DLD1 (cell line): ENCODE measurements at regions not wholly inside any gene's neighbourhood (a gene's known extent, or its start where the extent isn't known, plus 50 kb on each side); places are given as distances from the start of the nearest gene placed in this dataset.
"Not testable (repeated sequence)": the region's sequence is repeated elsewhere in the genome, so short reads cannot be mapped to it uniquely, and the experiment has no call there.

Source experiments
- in situ Hi-C: cut with HindIII; loops from 2 replicates; pipeline ENCODE4 v1.10.0; 2017; ENCODE audit warnings: low sequenced_read_pairs

DNA sequence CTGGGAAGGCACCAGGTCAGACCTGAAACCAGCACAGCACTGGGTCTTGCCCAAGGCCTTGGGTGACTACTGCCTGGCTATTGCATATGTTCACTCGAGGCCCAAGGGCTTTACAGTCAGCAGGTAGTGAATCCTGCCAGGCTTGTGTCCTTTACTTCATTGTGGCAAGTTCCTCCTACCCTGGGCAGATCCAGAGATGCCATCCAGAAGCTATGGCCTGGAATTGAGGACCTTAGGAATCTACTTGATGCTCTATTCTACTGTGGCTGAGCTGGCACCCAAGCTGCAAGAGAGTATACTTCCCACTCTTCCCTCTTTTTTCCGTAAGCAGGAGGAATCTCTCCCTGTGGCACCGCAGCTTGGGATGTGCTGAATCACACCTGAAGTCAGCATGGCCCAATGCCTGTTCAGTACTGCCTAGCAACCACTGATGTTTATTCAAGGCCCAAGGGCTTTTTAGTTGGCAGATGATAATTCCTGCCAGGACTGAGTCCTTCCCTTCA lies 246.7 kb upstream of the CTBP2 start:
- in situ Hi-C loops = no loop called here

DNA sequence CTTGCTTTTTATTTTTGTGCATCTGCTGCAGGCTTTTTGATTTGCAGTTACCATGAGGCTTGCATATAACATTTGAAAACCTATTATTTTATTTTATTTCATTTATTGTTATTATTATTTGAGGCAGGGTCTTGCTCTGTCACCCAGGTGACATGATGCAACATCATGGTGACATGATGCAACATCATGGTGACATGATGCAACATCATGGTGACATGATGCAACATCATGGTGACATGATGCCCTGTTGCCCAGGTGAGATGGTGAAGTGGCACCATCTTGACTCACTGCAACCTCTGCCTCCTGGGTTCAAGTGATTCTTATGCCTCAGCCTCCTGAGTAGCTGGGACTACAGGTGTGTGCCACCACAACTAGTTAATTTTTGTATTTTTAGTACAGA lies 244.5 kb upstream of the CTBP2 start:
- in situ Hi-C loops = not testable (repeated sequence)

DNA sequence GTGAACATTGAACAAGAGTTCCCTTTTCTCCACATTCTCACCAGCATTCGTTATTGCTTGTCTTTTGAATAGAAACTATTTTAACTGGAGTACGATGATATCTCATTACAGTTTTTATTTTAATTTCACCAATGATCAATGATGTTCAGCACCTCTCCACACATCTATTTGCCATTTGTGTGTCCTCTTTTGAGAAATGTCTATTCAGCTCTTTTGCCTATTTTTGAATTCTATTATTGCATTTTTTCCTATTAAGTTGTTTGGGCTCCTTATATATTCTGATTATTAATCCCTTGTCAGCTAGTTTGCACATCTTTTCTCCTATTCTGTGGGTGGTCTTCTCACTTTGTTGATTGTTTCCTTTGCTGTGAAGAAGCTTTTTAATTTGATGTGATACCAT lies 241.1 kb upstream of the CTBP2 start:
- in situ Hi-C loops = no loop called here

DNA sequence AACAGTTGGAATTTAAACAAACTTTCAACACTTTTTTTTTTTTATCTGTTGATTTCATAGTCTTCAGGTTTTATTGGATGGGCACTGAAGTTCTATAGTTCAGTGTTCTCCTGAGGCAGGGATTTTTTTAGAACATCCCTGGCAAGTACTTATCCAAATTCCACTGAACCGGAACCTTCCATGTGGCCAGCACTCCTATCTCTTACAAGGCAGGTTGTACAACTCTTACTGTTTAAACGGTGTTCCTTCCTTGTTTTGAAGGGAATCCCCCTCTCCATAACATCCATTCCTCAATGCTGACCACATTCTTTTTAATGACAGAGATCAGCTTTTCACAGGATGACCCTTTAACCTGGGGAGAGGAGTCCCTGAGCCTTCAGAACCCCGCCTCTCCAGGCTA lies 238.9 kb upstream of the CTBP2 start:
- in situ Hi-C loops = no loop called here

DNA sequence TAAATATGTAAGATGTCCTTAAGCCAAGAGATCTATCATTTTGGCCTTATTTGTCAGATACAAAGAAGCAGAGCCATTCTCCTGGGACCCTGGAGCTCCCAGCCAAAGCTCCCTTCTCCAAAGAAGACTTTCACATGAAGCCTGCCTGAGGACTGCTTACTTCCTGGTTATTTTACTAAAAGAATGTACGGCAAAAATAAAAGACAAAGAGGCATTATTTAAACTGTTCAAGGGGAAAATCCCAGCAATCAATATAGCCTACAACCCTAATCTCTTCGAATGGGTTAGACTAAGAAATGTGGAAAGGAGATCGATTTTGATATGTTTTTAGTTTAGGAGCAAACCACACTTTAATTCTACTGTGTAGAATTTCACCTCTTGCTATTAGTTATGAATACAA lies 237.9 kb upstream of the CTBP2 start:
- in situ Hi-C loops = no loop called here

DNA sequence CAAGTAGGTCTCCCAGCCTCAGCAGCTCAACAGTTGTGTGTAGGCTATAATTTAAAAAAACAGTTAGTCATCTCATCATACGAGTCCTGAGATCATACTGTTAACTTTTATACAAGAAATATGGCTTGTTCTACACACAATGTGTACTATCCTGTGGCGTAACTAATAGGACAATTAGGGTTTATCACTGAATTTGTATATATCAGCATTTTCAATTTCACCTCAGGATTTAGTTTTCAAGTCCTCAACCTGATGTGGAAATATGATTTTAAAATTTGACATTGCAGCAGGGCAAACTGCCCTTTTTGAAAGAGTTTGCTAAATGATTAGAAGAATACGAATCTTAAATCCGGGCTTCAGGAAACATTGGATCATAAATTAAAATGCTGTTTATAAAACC lies 237.2 kb upstream of the CTBP2 start:
- in situ Hi-C loops = no loop called here

DNA sequence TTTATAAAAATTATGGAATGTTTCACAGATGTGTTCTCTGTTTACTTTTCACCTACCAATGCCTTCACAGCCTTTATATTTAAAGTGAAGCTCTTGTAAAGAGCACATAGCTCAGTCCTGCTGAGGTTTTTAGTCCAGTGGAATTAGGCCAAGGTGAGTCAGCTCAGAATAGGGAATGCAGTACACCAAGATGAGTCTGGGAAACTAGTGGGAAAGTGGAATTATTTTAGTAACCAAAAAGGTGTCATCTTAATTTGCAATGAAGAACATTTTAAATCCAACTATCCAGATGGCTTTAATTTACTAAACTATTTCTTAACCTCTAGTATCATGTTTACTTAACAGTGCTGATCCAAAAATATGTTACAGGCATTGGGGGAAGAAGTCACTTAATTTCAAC lies 236.3 kb upstream of the CTBP2 start:
- in situ Hi-C loops = no loop called here

DNA sequence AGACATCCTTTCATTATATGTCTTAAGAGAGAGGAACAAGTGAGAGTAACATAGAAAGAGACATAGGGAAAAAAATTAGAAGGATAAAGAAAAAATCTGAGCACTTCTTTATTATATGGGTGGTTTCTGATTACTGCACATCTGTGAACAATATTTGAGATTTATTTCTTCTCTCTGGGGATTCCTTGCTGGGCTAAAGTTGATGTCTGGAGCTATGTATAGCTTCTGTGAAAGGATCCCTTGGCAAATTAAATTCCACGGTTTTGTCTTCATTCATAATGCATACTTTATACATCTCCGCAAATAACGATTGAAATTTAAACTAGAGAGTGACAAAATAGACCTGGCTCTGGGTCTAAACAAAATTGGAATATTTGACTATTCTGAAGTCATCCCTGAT lies 232.2 kb upstream of the CTBP2 start:
- in situ Hi-C loops = no loop called here

DNA sequence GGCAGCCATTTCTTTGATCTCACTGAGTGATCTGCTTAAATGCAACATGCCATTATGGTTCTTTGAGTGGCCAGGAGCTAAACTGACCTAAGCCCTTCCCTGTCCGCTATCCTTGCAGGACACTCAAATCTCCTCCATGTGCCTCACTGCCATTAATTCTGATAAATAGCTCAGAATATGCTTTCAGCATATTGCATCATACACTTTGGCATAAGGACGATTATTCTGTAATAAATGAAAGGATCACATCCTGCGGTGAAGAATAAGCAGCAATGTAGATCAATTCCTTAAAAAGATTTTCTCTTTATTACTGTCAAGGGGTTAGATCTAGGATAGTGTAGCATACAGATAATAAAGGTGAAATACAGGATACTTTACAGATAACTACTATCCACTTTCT lies 231.8 kb upstream of the CTBP2 start:
- in situ Hi-C loops = no loop called here

DNA sequence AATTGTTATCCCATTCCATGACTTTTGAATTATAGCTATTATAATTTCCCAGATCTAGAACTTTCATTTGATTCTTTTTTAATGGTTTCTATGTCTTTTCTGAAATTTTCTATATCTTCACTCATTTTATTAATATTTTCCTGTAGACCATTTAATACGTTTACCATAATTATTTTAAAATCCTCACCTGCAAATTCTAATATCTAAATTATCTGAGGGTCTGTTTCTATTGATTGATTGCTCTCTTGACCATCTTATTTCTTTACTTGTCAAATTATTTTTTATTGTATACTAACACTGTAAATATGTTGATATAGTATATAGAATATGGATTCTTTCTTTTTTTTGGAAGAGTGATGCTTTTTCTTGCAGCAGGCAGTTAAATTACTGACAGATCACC lies 229.3 kb upstream of the CTBP2 start:
- in situ Hi-C loops = no loop called here

DNA sequence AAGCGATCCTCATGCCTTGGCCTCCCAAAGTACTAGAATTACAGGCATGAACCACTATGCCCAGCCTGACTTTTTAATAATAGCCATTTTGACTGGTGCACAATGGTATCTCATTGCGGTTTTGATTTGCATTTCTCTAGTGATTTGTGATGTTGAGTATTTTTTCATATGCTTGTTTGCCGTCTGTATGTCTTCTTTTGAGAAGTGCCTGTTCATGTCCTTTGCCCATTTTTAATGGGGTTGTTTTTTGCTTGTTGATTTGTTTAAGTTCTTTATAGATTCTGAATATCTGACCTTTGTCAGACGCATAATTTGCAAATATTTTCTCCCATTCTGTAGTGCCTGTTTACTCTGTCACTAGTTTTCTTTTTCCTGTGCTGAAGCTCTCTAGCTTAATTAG lies 219.2 kb upstream of the CTBP2 start:
- in situ Hi-C loops = no loop called here

DNA sequence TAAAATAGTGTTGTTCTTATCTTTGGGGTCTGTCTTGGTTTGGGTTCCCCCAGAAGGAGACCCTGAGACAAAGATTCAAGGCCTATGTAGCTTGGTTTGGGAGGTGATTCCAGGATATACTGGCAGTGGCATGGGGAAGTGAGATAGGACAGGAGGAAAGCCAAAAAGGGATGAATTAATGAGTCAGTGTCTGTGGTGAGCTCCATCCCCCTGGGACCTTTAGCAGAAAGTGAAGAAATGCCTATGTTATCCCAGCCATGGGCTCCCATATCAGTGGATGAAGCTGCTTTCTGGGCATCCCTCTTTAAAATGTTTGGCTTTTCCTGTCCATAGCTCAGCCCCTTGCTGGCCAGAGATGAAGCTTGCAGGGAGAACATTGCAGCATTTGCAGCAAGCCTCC lies 217.0 kb upstream of the CTBP2 start:
- in situ Hi-C loops = no loop called here

DNA sequence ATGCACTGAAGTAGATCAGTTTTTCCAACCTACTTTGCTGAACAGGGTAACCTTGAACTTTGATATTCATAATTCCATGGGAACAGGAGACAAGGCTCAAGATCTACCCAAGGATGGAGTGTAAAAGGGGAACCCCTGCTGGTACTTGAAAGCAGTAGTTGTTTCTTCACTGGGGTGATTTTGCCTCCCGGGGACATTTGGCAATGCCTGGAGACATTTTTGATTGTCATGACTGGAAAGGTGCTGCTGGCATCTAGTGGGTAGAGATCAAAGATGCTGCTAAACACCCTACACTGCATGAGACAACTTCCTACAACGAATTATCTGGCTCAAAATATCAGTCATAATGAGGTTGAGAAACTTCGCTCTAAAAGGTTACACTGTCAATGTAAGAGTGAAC lies 214.8 kb upstream of the CTBP2 start:
- in situ Hi-C loops = no loop called here

DNA sequence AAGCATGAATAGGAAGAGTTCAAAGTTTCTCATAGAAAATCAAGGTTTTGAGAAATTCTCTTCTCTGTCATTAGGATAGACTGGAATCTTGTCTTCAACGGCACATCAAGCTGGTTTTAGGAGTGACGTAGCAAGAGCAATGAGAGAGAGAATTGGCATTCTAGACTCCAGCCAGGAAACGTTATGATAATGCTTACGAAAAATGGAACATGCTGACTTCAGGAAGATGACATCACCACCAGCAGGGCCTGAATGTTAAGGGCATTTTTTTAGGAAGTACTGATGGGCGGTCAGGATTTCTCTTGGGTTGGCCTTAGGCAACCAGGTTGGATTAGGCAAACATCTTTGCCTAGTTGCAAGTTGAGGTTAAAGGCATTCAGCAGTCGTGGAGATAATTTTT lies 213.2 kb upstream of the CTBP2 start:
- in situ Hi-C loops = no loop called here

DNA sequence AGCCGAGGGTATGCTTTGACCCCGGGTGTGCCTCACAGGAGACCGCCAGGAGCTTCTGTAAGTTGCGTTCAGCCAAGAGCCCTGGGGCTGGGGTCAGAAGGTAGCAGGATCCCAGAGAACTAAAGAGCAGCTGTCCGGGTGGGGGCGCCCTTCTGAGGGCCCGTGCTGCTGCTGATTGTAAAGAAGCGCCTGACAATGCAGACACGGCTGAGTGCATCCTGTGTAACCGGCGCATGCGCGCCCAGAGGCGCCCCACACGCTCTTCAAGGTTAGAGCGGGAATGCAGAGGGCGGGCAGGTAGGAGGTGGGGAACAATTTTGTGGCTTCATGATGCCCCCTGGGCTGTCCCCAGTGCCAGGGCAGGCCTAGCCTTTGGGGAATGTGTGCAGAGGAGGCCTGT lies 210.2 kb upstream of the CTBP2 start:
- in situ Hi-C loops = no loop called here

DNA sequence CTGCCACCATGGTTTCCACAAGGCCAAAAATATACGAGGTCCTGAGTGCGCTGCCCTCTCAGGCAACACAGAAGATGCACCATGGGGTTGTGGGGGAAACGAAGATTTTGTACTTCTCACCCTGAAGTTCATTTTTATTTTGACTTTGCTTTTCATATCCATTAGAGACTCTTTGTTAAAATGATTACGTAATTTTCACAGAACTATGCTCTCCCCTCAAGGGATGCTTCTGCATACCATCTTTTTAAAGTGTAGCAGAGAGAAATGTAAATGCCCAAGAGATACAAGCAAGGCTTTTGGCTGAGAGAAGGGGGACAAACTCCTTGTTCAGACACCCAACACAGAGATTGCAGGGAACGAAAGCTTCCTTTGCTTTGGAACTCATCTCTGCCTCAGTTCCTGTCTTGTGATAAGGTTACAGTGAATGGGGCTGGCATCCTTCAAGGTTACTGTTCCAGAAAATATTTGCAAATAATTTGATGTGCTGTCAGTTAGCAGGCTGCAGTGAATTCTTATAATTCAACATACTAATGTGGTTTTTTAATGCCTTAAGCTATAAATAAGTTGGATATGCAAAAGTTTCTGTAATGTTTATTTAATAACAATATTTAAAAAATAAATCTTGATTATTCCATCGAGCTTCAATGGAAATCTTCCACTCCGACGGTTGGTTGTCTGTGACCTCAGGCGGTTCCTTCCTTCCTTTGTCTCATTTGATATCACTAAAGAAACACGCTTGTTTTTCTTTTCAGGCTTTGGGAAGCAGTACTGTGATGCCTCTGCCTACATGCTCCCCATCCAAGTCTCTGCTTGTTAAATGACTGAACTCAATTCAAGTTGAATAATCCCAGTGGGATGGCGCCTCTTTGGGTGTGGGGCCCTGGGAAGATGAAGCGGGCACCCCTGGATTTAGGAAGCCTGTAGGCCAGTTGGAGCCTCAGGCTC lies 209.3 kb upstream of the CTBP2 start:
- in situ Hi-C loops = no loop called here

DNA sequence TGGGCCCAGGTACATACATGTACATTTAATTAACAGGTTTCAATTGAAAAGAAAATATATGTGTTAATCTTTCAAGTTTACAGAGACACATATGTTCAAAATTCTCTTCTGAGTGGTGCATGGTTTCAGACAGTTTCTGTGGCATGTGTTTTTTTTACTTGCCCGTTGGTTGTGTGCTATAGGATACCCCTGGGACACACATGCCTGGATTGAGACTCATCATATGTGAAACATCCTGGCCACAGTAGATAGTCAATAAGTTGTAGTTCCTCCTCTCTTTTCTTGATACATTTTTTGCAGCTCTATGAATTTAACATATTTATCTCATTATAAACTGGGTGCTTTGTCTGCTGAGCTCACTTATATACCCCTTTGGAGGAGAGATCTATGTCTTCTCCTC lies 207.8 kb upstream of the CTBP2 start:
- in situ Hi-C loops = no loop called here

DNA sequence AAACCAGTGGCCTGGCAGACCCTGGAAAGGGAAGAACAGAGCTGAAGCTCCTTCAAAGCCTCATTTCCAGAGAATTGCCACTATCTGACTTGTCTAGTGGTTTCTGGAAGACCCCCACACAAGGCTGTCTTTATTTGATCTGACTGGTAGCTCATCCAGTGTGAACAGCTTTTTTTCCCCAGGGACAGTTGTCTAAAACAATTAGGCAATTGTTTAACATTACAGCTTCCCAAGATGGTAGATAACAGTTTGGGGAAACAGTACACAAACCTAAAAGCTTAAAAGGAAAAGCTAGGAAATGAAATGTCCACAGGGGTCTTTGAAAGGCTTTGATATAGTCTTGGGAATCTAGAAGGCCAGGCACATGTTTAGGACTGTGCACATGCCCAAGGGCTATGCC lies 203.4 kb upstream of the CTBP2 start:
- in situ Hi-C loops = no loop called here

DNA sequence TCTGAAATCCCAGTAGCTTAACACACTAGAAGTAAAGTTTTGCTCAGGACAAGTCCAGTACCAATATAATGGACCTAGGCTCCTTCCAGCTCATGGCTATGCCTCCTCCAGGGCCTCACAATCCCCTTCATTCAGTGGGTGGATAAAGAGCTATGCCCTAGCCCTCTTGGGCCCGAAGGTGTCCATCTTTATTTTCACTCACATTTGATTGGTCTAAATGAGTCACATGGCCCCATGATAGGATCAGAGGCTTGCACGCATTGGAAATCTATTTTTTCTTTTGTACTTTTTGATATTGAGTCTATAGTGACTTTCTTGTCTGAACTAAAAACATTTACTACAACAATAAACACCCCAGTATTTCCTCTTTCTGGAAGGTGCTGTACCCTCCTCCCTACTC lies 202.6 kb upstream of the CTBP2 start:
- in situ Hi-C loops = no loop called here

DNA sequence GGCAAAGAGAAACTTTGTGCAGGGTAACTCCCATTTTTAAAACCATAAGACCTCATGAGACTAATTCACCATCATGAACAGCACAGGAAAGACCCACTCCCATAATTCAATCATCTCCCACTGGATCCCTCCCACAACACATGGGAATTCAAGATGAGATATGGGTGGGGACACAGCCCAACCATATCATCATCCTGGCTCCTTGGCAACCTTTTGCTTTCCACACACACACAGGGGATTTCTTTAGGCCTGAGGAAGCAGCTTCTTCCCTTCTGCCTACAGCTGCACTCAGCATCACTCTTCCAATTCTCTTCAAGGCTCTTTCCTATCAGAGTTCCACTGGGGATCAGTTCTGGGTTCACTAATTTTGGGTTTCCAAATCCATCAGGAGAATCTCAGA lies 199.0 kb upstream of the CTBP2 start:
- in situ Hi-C loops = no loop called here

DNA sequence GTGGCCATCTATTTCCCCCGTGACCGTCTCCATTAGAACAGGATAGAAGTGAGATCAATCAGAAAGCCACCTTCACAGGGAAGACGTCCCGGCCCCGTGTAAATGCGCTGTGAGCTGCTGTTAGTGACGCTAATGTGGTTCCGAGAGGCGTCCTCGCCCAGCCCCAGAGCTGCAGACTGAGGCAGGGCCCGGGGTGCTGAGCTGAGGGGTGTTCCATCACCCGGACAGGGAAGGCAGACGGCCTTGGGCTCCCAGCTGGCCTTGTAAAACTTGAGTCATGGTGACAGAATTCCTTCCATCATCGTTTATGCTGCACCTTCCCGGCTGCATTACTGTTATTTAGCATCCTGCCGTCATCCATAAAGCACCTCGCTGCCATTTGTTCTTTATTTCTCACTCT lies 195.3 kb upstream of the CTBP2 start:
- in situ Hi-C loops = no loop called here

DNA sequence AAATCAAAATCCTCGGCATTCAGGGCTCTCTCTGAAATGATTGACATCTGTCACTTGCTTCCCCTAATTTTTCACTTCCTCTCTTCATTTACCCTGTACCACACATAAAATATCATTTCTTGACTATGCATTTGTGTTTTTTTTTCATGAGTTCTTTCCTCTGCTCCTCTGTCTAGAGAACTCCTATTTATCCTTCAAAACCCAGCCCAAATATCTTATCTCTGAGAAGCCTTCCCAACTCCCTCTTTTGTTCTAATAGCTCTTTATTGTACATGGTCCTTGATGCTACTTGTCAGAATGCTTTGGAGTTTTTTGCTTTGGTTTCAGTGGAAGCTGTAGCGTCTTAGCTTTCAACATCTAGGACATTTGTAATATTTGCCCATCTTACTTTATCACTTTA lies 190.2 kb upstream of the CTBP2 start:
- in situ Hi-C loops = no loop called here

DNA sequence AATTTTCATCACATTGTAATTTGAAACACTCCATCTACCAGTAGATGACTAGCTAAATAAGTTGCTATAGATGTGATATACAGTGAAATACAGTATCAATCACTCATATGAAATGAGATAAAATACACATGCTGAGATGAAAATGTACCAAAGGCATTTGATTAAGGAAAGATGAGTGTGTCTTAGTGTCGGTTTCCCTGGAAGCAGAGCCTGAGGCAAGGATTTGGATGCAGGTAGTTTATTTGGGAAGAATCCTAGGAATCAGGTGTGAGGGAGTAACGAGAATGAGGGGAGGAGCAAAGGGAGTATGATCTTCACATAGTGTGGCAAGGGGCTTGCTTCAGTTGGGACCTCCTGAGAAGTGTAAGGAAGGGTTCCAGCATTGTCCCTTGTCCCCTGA lies 188.2 kb upstream of the CTBP2 start:
- in situ Hi-C loops = no loop called here
